GM06990 (cell line): ENCODE measurements at regions not wholly inside any gene's neighbourhood (a gene's known extent, or its start where the extent isn't known, plus 50 kb on each side); places are given as distances from the start of the nearest gene placed in this dataset.

Source experiments
- DNase-seq: peaks from one replicate; pipeline ENCODE4 v3.0.0-alpha.2; 2011; ENCODE audit not compliant: insufficient read length; ENCODE audit errors: extremely low read depth
- H3K27me3 ChIP-seq: replicated peaks from 2 replicates; pipeline ENCODE4 v1.6.0; 2011; ENCODE audit warnings: low read length; ENCODE audit not compliant: control insufficient read depth, insufficient read depth
- H3K36me3 ChIP-seq: 2 replicates; pipeline ENCODE4 v1.5.1; 2011; ENCODE audit warnings: low read length; ENCODE audit not compliant: control insufficient read depth, insufficient read depth
- H3K4me3 ChIP-seq: replicated peaks from 2 replicates; pipeline ENCODE4 v1.5.1; 2011; ENCODE audit warnings: low read depth, mild to moderate bottlenecking, control low read depth, low read length
- CTCF ChIP-seq: IDR thresholded peaks from 2 replicates; pipeline ENCODE4 v1.5.1; 2011; ENCODE audit warnings: low read length, control low read depth, mild to moderate bottlenecking, inconsistent platforms; ENCODE audit not compliant: insufficient read depth, poor library complexity, severe bottlenecking

- peak; percentile 84 for TF ChIP-seq CTCF
- DNase-seq, result no peak
- Histone ChIP-seq H3K36me3 (no peaks in the 10 kb centered on the region), H3K4me3 (no peak overlapping the region), H3K27me3 (no peaks in the 10 kb centered on the region; the same call in 1 of the 2 replicates)
Observed at GRCh38 chr12:107404981-107405380, 280.6 kb upstream of the PWP1 start.

- Histone ChIP-seq H3K36me3 (no peaks in the 10 kb centered on the region), H3K4me3 (no peak overlapping the region), H3K27me3 (no peaks in the 10 kb centered on the region; the same call in 1 of the 2 replicates)
- no peak for DNase-seq
- TF ChIP-seq CTCF, result no peak
Observed at GRCh38 chr12:107405436-107405835, 280.2 kb upstream of the PWP1 start.

GRCh38 chr12:107406932-107407331 is 278.7 kb upstream of the PWP1 start:
- Histone ChIP-seq H3K4me3 (no peak overlapping the region), H3K27me3 (no peaks in the 10 kb centered on the region; the same call in 1 of the 2 replicates), H3K36me3 (no peaks in the 10 kb centered on the region)
- DNase-seq, result no peak
- TF ChIP-seq CTCF, result no peak

DNA sequence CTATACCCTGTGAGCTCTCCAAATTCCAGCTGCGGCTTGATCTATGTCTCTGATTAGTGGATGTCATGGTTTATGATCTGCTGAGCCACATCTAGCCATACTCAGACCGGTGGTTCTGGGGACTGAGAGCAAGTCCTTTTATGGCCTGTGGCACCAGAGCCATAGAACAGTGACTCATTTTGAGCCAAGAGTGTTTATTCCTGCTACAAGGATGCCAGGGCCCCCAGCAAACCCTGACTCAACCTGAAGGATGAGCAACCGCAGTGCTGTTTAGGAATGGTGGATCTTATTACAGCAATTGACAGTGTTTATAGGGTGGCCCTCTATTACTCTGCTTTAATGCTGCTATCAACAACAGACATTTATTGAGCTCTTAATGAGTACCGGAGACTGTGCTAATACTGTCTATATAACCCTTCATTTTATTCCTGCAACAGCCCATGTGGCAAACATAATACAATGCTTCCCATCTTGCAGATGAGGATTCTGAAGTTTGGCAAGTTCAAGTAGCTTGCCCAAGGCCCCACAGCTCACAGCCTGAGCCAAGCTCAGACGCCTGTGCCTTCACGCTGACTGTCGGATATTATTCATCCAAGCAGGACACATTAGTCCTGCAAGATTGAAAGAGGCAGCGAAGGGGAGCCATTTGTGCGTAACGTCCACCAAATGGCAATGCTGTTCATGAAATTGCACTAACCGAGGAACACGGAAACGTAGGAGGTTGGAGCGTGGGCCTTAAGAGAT is 273.6 kb upstream of the PWP1 start:
- H3K27me3 ChIP-seq, result no peaks in the 10 kb centered on the region; the same call in 1 of the 2 replicates
- no peaks in the 10 kb centered on the region for H3K36me3 ChIP-seq
- TF ChIP-seq CTCF, result no peak
- no peak for DNase-seq
- H3K4me3 ChIP-seq, result no peak overlapping the region

GRCh38 chr12:107415071-107415470 is 270.5 kb upstream of the PWP1 start:
- Histone ChIP-seq H3K27me3 (peaks cover 2% of the 10 kb centered on the region; the same call in 1 of the 2 replicates), H3K4me3 (no peak overlapping the region), H3K36me3 (no peaks in the 10 kb centered on the region)
- no peak for DNase-seq
- TF ChIP-seq CTCF, result no peak

- Histone ChIP-seq H3K4me3 (no peak overlapping the region), H3K36me3 (no peaks in the 10 kb centered on the region), H3K27me3 (peaks cover 2% of the 10 kb centered on the region)
- no peak for DNase-seq
- TF ChIP-seq CTCF, result no peak
Observed at GRCh38 chr12:107415834-107416233, 269.8 kb upstream of the PWP1 start.
